GM21526 (cell line): ENCODE measurements at regions not wholly inside any gene's neighbourhood (a gene's known extent, or its start where the extent isn't known, plus 50 kb on each side); places are given as distances from the start of the nearest gene placed in this dataset.

ENCODE experiments used
- ATAC-seq: cut with Tn5 transposase; IDR thresholded peaks from one replicate; pipeline ENCODE4 v1.9.1; 2021; ENCODE audit warnings: moderate library complexity; ENCODE audit not compliant: unreplicated experiment, low FRiP score

DNA sequence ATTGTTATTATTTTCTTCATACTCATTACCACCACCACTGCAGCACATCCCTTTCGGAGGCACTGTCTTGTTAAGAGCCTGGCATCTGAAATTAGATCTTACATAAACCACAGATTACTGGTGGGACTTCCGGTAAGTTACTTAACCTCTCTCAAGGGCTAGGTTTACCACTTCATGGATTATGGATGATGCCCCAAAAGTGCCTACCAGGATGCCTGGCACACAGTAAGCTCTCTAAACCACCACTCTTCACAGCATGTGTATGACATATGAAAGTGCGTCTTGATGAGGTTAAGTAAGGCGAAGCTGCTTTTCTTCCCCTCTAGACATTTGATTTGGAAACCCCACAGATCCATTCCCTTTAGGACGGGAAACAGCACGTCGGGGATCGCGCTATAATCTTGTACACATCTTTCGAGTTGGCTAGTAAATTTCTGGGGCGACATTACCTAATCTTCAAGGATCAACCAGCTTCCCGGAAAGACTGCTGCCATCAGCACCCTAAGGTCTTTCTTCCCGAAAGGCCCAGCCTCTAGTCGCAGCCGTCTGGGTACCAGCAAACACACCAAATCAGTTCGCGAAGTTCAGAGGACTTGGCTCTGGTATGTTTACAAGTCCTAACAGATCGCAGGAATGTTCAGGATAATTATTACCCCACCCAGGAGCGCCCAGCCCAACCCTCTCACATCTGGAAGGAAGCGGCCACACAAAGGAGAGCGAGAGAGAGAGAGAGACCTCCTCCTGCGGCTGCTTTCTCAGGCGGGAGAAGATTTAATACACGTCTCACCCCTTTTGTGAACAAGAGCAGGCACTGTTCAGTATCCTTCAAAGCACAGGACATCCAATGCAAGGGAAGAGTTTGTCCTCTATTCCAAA lies 155.1 kb upstream of the FRMD4B start:
- no peak for ATAC-seq

DNA sequence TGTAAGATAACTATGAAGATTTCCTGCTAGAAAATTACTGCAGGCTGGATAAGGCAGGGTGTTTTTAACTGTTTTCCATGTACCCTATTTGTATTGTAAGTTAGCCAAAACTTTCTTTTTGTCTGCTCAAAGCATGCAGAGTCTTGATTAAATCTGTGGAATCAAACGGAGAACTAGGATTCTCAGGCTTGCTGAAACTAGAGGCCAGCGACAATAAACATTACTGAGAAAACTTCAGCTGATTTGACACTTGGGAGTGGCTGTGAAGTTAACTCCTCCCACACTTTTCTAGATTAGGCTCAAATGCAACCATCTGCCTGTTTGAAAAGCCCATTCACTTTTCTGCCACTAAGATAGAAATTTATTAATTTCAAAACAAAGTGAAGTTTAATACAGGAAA lies 153.2 kb upstream of the FRMD4B start:
- ATAC-seq, result no peak

DNA sequence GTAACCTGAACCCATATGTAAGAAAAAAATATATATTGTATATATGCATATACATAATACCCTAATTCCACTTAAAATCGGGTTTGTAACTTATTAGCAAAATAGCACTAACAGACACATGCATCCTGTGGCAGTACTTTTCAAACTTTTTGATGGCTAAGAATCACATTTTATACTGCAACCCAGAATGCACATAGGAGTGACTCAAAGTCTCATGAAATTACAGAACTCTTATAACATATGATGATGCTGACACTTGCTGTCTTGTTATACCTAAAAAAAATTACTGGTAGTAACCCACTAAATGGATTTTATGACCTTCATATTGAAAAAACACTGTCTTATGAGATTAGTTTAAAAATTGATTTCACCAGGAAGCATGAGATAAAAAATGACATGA lies 152.4 kb upstream of the FRMD4B start:
- ATAC-seq, result no peak

DNA sequence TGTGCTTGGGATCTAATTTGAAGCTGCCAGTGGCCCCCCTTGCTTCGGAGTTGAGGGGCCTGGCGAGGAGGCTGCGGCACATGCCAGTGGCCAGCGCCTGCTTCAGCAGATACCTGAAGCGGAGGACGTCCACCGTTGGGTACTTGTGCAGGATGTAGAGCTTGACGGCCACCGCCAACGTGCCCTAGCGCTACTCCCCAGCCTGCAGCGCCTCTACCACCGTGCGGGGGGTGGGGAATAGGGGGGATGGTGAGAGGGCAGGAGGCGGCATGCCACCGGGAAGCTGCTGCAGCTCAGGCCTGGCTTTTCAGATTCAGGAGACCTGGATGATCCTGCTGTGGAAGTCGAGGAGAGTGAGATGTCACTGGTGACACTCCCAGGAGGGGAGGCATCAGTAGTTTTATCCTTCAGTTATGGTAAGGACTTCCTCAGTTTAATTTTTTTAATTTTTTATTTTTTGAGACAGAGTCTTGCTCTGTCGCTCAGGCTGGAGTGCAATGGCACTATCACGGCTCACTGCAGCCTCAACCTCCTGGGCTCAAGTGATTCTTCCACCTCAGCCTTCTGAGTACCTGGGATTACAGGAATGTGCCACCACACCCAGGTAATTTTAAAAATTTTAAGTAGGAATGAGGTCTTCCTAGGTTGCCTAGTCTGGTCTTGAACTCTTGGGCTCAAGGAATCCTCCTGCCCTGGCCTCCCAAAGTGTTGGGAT lies 150.6 kb upstream of the FRMD4B start:
- ATAC-seq, result no peak

DNA sequence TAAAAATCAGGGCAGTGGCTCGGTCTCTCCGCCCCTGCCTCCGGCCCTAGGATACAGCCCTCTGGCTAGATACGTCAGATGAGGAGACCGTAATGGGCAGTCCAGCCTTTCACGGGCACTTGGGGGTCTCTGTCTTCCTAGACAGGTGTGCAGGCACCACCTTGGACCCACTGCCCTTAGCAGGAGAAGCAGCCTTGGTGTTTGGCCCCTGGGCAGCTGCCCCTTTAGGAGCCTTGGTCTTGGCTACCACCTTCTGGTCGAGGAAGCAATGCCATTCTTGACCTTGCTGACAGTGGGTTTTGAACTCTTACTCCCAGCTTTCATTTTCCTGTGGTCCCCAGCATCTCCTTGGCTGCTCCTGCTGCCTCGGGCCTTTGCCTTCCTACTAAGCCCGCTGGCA lies 149.7 kb upstream of the FRMD4B start:
- no peak for ATAC-seq

DNA sequence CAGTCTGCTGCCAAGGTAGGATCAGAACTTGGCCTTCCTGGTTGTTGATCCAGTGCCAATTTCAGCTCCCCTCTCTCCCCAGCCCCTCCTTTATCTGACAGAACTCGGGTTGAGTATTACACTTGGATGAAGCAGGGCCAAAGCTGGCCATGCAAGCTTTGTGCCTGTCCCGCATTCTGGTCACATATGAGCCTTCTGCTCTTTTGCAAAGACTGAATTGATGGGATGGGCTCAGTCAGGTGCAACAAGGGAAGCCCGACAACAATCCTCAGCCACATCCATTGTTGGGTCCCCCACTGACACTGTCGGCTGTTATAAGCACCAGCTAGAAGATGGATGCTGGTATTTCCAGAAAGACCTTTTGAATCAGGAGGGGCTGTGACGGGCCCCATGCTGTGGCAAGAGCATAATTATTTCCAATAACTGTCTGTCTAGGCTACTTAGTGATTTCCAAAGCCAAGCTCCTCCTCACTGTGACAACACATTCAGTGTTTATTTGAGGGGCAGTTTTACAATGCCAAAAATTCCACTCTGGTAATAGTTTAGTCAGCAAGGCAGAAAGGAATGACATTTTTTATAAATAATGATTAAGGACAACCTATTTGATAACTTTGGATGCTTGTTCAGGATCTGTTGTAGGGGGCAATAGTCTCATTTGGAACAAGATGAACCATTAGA lies 146.8 kb upstream of the FRMD4B start:
- ATAC-seq, result no peak

DNA sequence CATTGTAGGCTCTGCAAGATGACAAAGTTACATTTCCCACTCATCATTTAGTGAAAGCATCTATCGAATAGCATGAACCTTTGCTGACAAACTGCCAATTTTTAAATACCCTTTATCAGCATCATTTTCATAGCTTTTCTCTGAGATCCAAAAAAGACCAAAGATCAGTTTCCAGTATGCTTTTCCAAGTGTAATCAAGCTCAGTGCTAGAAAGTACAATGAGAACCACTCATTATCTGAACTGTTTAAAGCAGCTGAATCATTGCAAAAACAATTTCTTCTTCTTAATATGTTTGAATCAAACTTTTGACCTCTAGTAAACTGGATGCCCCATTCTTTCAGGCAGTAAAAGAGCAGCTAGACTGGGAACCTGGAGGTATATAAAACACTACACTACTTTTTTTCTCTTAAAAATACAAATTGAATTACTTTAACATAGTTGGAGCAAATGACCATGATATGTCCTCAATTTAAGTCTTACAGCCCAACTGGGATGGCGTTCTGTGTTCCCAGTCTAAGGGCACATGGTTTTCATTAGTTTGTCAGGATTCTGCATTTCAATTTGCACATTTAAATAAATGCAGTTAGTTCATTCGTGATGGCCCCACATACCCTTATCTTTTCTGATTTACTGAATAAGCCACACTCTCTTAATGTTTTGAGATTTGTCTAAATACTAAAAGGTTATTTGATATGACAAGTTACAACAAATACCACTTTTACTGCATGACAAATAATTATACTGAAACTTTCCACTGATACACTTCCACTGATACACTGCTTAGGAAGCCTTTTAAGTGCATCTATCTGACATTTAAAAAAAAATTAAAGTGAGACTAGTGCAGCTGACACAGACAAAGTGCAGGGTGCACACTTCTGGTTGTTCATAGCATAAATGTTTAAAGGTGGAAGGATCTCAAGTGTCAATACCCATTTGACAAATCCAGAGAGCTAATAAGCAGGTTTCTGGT lies 146.0 kb upstream of the FRMD4B start:
- no peak for ATAC-seq

DNA sequence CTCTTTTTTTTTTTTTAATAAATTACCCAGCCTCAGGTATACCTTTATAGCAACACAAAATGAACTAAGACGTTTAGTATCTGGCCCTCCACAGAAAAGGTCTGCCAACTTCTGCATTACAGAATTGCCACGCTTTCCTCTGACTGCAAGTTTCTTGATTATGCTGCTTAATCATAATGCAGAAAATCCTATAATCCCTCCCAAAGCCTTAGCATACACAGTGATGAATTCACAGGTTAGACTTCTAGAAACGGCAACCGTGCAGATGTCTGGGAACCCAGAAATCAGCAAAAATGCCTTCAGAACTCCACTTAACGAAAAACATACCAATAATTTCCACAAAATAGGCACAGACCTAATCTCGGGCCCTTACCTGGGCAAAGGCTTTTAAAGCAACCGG lies 144.7 kb upstream of the FRMD4B start:
- no peak for ATAC-seq

DNA sequence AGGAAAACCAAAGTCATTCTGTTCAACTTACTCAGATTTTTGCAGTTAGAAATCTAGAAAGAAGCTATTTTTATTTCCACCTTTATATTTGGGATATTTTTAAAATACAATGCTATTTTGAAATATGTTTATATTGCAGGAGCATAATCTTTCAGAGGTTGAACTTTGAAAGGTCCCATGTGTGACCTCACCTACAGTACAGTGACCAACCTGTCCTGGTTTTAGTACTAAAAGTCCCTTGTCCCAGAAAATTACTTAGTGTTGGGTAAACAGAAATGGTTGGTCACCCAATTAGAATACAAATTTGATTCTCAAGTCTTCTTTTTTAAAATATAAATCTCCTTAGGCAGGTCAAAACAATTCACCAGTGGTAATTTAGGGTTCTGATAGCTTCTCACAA lies 141.6 kb upstream of the FRMD4B start:
- ATAC-seq, result no peak

DNA sequence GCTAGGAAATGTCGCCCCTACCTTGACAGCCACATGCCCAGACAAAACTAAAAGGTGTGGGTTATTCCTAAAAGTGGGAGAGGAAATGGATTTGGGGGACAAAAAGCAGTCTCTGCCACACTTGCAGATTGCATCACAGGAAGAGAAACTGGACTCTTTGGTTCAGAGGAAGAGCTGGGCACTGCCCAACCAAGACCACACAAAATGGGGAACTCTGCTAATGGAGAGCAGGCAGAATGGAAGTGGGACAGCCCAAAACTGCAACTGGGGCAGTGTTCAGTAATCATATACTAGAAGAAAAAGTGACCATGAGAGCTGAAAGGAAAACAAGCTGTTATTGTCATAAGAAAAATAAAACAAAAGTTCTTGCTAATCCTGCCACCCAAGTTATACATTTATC lies 138.9 kb upstream of the FRMD4B start:
- ATAC-seq, result no peak

DNA sequence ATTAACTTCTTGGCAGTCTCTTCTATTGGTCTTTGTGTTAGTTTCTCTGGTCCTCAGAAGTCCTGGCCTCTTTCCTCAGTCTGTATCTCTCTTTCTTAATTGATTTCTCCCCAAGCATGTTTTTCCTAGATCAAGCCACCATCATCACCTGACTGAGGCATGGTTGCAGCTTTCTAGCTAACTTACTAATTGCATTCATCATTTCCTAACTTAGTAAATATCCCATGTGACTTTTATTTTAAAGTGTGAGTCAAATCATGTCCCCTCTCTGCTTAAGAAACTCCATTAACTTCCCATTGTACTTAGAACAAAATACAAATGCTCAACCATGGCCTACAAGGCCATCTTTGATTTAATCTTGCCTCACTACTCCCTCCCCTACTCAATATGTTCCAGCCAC lies 135.4 kb upstream of the FRMD4B start:
- no peak for ATAC-seq

DNA sequence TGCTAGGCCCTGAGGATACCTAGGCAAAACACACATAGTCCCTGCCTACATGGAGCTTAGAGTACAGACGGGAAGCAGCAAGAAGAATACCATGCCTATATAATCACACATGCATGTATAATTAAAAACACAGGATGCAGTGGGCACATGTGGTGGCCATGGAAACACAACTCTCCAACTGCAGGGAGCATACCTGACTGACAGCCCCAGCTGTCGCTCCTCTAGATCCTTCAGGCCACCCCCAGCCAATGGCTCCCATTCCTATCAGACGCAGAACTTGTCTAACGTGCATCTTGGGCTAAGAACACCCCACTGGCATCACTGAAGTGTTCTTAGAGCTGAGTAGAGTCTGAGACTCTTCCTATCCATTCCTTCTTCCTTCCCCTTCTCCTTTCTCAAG lies 125.5 kb upstream of the FRMD4B start:
- no peak for ATAC-seq

DNA sequence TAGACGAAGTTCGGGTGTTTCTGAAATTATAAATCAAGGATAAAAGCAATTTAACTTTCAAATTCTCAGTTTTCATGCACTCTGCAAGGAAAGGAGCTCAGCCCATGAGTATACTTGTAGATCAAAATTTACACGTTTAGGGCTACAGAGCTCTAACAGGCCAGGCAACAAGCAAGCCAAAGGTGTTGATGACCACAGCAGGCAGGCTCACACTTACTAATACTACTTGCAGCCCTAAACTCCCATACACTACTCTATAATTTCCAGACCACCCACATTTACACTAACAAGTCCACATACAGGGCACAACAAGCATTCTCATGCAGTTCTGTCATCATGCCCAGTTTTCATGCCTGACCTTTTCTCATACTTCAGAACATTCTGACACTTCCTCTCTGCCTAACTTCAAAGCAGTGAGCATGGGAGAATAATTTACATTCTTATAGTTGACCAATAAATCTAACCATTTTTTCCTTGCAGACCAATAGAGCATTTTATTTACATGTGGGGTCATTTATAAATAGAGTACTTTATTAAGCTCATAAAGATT lies 124.7 kb upstream of the FRMD4B start:
- ATAC-seq, result no peak

DNA sequence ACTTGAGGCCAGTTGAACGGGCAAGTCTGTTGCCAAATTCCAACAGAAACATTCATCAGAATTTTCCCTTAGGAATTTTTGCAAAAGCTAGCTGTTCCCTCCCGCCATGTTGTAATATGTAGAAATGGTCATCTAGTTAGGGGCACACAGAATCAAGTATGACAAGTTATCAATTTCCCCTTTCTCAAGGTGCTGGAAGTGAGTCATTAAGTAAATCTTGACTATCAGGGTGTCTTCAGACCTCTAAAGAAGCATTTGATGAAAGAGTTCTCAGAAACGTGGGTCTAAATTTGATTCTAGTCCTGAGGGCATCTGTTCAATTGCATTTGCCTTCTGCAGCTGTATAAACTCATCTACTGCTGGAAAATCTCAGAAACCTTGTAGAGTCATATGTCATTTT lies 123.4 kb upstream of the FRMD4B start:
- ATAC-seq, result no peak

DNA sequence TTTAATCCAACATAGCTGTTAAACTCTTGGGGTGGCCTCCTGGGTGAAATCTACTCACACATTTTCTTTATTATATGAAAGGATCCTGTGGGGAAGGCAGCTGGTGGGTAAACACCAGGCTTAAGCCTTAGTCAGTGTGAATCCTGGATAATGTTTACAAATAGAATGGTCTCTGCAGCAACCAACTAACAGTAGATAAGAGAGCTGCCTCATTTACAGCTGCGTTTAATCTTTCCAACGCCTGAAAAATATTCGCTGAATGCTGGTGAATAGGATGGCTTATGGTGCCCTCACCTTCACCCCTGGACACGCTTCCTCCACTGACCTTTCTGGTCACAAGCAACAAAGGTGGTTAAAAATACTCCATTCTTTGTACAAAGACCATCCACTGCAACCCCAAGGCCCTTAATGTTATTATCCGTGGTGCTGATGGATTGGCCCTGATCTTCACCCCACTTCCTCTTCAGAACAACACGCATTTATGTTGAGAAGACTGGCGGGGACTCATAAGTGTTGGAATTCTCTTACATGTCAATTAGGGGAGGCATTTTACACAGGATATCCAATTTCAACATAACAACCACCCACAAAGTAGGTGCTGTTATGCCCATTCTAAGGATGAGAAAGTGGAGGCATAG lies 120.0 kb upstream of the FRMD4B start:
- ATAC-seq, result no peak

DNA sequence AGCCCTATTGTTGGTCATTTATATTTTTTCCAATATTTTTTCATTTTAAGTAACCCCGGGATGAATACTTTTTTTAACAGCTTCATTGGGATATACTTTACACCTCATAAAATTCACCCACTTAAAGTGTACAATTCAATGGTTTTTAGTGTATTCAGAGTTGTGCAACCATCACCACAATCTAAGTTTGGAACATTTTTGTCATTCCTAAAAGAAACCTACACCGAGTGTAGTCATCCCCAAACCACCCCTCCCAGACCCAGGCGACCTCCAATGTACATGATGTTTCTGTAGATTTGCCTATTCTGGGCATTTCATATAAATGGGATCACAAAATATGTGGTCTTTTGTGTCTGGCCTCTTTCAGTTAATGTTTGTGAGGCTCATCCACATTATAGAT lies 118.3 kb upstream of the FRMD4B start:
- no peak for ATAC-seq

DNA sequence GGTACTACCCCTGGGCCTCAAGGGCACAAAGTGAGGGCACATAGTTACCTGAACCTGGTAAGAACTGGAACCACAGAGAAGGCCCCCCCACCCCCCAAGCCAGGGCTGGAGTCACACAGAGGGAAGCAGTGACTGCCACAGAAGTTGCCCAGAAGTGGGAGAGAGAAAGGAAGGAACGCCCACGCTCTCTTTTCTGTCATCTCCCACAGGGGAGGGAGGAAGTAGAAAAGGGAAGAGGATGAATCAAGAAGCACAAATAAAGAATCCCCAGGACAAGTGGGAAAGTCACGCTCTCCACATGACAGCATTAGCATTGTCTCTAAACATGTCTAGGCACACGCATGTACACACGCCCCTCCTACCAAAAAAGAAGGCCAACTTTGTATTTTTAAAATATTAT lies 114.7 kb upstream of the FRMD4B start:
- no peak for ATAC-seq

DNA sequence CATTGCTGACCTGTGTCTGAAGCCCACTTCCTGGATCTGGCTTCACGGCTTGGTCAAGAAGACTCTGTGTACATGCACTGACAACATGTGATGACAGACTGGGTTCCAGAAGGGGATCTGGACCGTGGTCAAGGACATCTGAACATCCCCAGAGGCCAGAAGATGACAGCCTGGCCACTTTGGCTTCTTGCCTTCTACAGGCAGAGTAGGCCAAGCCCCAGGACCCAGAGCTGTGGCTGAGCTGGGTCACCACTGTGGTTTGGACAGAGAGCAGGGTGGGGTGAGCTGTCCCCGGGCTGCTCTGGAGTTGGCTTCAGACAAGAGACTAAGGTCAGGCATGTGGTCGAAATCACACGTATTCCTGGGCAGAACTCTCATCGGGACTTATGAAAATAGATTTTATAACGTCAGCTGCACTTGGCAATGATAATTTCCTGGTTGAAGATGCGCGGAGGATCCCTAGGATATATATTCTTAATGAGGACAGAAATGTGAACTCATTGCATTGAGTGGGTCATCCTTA lies 114.1 kb upstream of the FRMD4B start:
- ATAC-seq, result no peak

DNA sequence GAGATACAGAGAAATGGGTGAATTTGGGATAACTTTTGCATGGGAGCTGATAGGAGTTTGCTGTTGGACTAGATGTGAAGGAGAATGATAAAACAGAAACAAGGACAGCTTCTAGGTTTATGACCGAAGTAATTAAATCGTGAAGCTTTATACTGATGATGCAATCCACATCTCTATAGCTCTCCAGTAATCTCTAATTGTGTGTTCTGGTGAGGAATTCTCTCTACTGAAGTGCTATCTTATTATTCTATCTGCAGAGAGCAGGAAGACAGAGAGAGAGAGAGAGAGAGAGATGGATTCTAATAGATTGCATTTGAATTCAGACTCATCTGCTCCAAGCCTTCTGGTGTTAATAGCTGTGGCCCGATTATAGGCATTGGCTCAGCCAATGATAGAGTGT lies 113.5 kb upstream of the FRMD4B start:
- no peak for ATAC-seq
